ENCODE measurements at regions not wholly inside any gene's neighbourhood (a gene's known extent, or its start where the extent isn't known, plus 50 kb on each side); places are given as distances from the start of the nearest gene placed in this dataset.

DNA sequence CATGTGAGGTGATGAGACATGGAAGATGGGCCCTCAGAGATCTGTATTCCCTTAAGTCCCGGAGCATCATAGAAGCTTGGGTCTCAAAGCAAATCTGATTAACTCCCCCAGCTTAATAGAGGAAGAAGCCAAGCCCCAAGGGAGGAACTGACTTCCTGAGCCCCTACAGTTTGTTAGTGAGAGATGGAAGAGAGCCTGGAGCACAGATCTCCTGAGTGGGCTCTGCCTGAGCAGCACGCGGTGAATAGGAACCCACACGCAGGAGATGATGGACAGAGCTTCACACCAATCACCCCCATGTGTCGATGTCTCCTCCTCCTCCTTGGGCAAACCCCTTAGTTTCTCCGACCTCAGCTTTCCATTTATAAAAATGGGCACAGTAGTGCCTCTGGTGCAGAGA, 50.1 kb upstream of the ATP12A start:
- TF ChIP-seq ZFX (IDR thresholded peaks at IDR 0.05) = no peak
- TF ChIP-seq, protein P1, sequence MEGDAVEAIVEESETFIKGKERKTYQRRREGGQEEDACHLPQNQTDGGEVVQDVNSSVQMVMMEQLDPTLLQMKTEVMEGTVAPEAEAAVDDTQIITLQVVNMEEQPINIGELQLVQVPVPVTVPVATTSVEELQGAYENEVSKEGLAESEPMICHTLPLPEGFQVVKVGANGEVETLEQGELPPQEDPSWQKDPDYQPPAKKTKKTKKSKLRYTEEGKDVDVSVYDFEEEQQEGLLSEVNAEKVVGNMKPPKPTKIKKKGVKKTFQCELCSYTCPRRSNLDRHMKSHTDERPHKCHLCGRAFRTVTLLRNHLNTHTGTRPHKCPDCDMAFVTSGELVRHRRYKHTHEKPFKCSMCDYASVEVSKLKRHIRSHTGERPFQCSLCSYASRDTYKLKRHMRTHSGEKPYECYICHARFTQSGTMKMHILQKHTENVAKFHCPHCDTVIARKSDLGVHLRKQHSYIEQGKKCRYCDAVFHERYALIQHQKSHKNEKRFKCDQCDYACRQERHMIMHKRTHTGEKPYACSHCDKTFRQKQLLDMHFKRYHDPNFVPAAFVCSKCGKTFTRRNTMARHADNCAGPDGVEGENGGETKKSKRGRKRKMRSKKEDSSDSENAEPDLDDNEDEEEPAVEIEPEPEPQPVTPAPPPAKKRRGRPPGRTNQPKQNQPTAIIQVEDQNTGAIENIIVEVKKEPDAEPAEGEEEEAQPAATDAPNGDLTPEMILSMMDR (conservative IDR thresholded peaks at IDR 0.05) = no peak
- no peak overlapping the region for H3K27ac ChIP-seq
